ENCODE measurements at regions not wholly inside any gene's neighbourhood (a gene's known extent, or its start where the extent isn't known, plus 50 kb on each side); places are given as distances from the start of the nearest gene placed in this dataset.

DNA sequence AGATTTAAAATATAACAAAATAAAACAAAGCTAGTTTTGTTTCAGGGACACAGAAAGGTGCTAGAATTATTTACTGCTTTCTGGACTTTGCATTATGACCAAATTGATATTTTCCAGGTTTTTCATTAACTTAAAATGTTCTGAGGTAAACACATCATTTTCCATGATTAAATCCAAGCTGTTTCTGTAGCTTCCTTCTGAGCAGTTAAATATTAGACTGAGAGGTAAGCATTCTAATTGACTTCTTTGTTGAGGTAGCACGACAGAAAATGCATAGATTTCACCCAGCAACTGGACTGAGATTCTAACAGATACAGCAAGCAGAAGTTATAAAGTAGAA is 98.3 kb downstream of the BMP4 start:
- Histone ChIP-seq H3K36me3 (ENCODE audit: control insufficient read depth, insufficient read depth, low read length) (no peaks in the 10 kb centered on the region), H3K27me3 (ENCODE audit: control insufficient read depth, insufficient read depth, low read length, poor library complexity, severe bottlenecking) (peaks cover 60% of the 10 kb centered on the region), H3K27ac (ENCODE audit: low read depth, low read length) (no peak overlapping the region), H3K4me1 (ENCODE audit: control insufficient read depth, insufficient read depth, low read length) (no peaks in the 10 kb centered on the region), H3K9ac (ENCODE audit: extremely low read depth, low read length, poor library complexity, severe bottlenecking) (no peak overlapping the region), H3K9me3 (ENCODE audit: control insufficient read depth, low read length) (no peaks in the 10 kb centered on the region), H3K4me3 (ENCODE audit: low read length) (no peak overlapping the region)
- Mint-ChIP-seq H3K9me3 (no peaks in the 10 kb centered on the region), H3K4me1 (peaks cover 3% of the 10 kb centered on the region), H3K36me3 (ENCODE audit: low read depth) (no peaks in the 10 kb centered on the region), H3K27me3 (ENCODE audit: insufficient read depth) (peaks cover 28% of the 10 kb centered on the region), H3K4me3 (no peak overlapping the region), H3K27ac (no peak overlapping the region)
- no peak for DNase-seq
- TF ChIP-seq, protein P1, sequence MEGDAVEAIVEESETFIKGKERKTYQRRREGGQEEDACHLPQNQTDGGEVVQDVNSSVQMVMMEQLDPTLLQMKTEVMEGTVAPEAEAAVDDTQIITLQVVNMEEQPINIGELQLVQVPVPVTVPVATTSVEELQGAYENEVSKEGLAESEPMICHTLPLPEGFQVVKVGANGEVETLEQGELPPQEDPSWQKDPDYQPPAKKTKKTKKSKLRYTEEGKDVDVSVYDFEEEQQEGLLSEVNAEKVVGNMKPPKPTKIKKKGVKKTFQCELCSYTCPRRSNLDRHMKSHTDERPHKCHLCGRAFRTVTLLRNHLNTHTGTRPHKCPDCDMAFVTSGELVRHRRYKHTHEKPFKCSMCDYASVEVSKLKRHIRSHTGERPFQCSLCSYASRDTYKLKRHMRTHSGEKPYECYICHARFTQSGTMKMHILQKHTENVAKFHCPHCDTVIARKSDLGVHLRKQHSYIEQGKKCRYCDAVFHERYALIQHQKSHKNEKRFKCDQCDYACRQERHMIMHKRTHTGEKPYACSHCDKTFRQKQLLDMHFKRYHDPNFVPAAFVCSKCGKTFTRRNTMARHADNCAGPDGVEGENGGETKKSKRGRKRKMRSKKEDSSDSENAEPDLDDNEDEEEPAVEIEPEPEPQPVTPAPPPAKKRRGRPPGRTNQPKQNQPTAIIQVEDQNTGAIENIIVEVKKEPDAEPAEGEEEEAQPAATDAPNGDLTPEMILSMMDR (conservative IDR thresholded peaks at IDR 0.05), result no peak
- WGBS, 2 experiments (ENCODE audit: insufficient coverage in 1 of 2, insufficient read length in 1 of 2), result 100% methylated on average over 1 of the region's 1 CpG

DNA sequence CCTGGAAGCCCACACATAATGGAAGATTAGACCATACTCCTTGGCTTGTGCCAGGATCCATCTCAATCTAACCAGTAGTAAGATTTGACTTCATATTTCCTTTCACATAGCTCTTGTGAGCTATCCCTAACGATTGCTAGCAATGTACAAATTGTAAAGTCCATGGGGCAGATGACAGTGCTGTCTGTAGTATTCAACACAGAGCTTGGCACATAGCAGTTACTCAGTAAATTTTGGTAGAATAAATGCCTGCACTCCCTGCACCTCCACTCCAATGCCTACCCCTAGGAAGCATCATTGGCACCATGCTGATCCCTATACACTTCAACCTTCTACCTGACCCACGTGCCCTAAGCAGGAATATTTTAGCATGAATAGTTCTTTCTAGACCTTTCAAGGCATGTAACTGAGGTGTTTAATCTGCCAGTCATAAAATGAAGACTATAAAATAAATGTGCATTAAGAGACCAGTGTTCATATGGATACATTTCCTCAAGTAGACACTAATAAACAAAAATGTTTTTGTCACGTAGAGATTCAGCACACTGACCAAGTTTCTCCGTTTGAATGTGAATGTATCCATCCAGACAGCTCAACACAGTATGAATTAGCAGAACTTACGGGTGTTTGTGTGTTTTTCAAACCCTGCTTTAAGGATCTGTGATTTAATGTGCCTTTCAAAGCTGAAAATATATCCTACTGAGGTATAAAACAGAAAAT is 98.8 kb downstream of the BMP4 start:
- Mint-ChIP-seq H3K4me1 (peaks cover 3% of the 10 kb centered on the region), H3K9me3 (no peaks in the 10 kb centered on the region), H3K27ac (no peak overlapping the region), H3K27me3 (ENCODE audit: insufficient read depth) (peaks cover 25% of the 10 kb centered on the region), H3K36me3 (ENCODE audit: low read depth) (no peaks in the 10 kb centered on the region), H3K4me3 (no peak overlapping the region)
- no peaks in the 10 kb centered on the region for H3K4me1 ChIP-seq (ENCODE audit: control insufficient read depth, insufficient read depth, low read length)
- WGBS, 2 experiments (ENCODE audit: insufficient coverage in 1 of 2, insufficient read length in 1 of 2), result 86 to 100% methylated on average over 2 to 5 of the region's 5 CpGs
- H3K27ac ChIP-seq (ENCODE audit: low read depth, low read length), result no peak overlapping the region
- H3K4me3 ChIP-seq (ENCODE audit: low read length), result no peak overlapping the region
- TF ChIP-seq, protein P1 (conservative IDR thresholded peaks at IDR 0.05), result no peak
- no peaks in the 10 kb centered on the region for H3K36me3 ChIP-seq (ENCODE audit: control insufficient read depth, insufficient read depth, low read length)
- no peaks in the 10 kb centered on the region for H3K9me3 ChIP-seq (ENCODE audit: control insufficient read depth, low read length)
- DNase-seq, result no peak
- no peak overlapping the region for H3K9ac ChIP-seq (ENCODE audit: extremely low read depth, low read length, poor library complexity, severe bottlenecking)
- peaks cover 57% of the 10 kb centered on the region for H3K27me3 ChIP-seq (ENCODE audit: control insufficient read depth, insufficient read depth, low read length, poor library complexity, severe bottlenecking)

DNA sequence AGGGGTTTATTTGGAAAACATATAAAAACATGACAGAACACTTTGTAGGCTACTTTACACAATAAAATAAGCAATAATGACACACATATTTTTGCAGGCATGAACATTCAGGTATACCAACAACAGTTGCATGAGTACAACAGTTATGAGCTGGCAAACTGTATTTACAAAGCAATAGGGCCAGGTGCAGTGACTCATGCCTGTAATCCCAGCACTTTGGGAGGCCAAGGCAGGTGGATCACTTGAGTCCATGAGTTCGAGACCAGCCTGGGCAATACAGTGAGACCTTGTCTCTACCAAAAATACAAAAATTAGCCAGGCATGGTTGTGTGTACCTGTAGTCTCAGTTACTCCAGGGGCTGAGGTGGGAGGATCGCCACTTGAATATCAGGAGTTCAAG is 101.1 kb downstream of the BMP4 start:
- Histone ChIP-seq H3K9me3 (ENCODE audit: control insufficient read depth, low read length) (no peaks in the 10 kb centered on the region), H3K27ac (ENCODE audit: low read depth, low read length) (no peak overlapping the region), H3K4me3 (ENCODE audit: low read length) (no peak overlapping the region), H3K36me3 (ENCODE audit: control insufficient read depth, insufficient read depth, low read length) (no peaks in the 10 kb centered on the region), H3K27me3 (ENCODE audit: control insufficient read depth, insufficient read depth, low read length, poor library complexity, severe bottlenecking) (peaks cover 34% of the 10 kb centered on the region), H3K4me1 (ENCODE audit: control insufficient read depth, insufficient read depth, low read length) (no peaks in the 10 kb centered on the region), H3K9ac (ENCODE audit: extremely low read depth, low read length, poor library complexity, severe bottlenecking) (no peak overlapping the region)
- TF ChIP-seq, protein P1 (conservative IDR thresholded peaks at IDR 0.05), result no peak
- Mint-ChIP-seq H3K4me1 (peaks cover 6% of the 10 kb centered on the region), H3K36me3 (ENCODE audit: low read depth) (no peaks in the 10 kb centered on the region), H3K4me3 (no peak overlapping the region), H3K9me3 (no peaks in the 10 kb centered on the region), H3K27me3 (ENCODE audit: insufficient read depth) (peaks cover 4% of the 10 kb centered on the region), H3K27ac (no peak overlapping the region)
- DNase-seq, result no peak
- 68 to 75% methylated on average over 2 of the region's 2 CpGs for WGBS, 2 experiments (ENCODE audit: insufficient coverage in 1 of 2, insufficient read length in 1 of 2)
